HG03159 (cell line): ENCODE measurements at regions not wholly inside any gene's neighbourhood (a gene's known extent, or its start where the extent isn't known, plus 50 kb on each side); places are given as distances from the start of the nearest gene placed in this dataset.

Source experiments
- ATAC-seq: cut with Tn5 transposase; IDR thresholded peaks from one replicate; pipeline ENCODE4 v1.9.1; 2021; ENCODE audit warnings: mild to moderate bottlenecking, moderate library complexity; ENCODE audit not compliant: unreplicated experiment

GRCh38 chr4:28518561-28519165 is 1658.0 kb downstream of the STIM2 start:
- ATAC-seq = no peak

GRCh38 chr4:28523681-28524190 is 1663.1 kb downstream of the STIM2 start:
- ATAC-seq = no peak

DNA sequence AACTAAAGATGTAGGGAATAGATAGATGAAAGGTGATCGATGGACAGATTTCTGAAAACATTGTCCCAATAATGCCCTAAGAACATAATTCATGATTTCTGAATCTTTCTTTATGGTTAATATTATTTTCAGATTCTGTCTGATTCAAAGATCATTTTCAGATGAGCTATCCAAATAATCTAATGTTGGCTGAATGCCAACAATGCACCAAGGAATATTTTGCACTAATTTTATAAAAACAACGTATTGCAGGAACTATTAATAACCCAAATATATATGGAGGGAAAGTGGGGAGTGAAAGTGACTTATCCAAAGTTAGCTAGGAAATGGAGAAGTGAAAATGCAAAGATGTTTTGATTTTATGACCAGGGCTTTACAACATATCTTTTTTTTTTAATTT is 1675.5 kb downstream of the STIM2 start:
- no peak for ATAC-seq

GRCh38 chr4:28545986-28546385 is 1685.3 kb downstream of the STIM2 start:
- no peak for ATAC-seq

DNA sequence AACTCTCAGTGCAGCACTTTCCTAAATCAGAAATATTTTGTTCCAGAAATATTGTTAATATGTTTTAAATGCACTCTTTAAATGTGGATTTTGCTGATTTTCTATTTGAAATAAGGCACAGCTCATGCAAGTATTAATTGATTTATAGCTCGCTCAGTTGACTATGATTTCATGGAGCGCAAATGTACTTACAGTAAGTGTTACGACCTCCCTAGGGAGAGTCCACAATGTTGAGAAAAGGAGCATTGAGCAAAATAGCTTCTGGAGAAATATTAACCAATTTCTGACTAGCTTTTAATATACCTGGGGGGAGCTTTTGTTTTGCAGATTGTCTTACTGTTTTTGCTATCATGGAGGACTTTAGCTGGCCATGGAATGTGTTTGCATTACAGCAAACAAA is 1687.5 kb downstream of the STIM2 start:
- no peak for ATAC-seq

DNA sequence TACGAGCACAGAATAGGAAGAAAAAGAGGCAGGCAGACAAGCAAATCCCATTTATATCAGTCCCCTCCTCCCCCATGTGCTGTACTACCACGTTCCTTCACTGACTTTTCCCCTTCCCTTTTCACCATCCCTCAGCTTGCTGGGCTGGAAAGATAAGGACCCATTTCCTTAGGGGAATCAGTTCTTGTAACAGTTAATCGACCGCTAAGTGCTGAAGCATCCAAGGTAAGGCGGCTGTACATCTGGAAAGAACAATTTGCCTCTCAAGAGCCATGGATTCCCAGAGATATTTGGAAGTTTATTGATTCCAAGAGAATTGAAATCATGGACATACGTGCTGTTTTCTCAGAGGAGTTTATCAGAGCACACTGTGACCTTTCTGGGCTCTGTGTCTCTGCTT is 1688.0 kb downstream of the STIM2 start:
- no peak for ATAC-seq

DNA sequence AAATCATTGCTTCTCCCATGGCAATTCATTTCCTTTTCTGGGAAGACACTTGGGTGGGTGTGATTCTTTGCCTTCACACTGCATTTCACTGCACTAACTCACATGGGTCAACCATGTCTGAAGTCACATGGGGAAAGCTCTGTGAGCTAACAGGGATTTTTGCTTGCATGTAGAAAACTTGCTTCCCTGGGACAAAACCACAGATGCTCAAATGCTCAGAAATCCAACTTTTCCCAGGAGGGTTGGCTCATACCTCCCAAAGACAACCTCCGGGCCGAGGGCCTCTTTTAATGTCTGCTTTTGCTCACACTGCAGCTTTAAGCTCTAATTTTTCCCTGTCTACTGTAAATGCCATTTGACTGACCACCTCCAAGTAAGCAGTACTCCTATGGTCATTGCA is 1695.2 kb downstream of the STIM2 start:
- no peak for ATAC-seq

DNA sequence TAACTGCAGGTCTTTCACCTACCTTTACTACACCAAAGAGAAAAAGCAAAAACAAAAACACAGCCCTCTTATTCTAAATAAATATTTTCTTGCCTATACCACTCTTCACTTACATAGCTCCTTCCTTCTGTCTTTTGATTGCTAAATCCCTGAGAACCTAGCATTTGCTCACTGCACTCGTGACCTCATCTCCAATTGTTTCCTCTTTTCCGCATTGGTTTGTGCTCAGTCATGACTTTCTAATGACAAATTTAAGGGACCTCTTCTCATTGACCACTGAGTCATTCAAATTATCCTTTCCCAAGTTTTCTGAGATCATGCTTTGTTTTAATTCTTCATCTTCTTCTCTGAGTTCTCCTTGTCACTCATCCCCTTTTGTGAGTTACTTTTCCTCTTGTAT is 1697.1 kb downstream of the STIM2 start:
- no peak for ATAC-seq

GRCh38 chr4:28558895-28559294 is 1698.3 kb downstream of the STIM2 start:
- ATAC-seq = no peak

DNA sequence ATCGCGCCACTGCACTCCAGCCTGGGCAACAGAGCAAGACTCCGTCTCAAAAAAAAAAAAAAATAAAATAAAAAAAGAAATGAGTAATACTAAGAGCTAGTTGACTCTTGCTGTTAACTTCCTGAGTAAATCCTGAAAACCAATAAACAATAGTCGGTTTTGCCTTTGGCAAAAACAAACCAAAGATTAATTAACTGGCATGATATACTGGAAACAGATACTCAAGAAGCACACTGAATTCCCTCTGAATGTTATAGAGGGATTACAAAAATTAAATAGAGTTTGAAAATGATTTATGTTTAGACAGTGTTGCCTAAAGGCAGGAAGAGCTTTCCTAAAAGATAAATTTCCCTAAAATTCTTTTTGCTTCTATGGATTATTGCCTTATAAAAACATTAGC is 1702.3 kb downstream of the STIM2 start:
- no peak for ATAC-seq

- ATAC-seq = no peak
Observed at GRCh38 chr4:28565396-28565795, 1704.8 kb downstream of the STIM2 start.

DNA sequence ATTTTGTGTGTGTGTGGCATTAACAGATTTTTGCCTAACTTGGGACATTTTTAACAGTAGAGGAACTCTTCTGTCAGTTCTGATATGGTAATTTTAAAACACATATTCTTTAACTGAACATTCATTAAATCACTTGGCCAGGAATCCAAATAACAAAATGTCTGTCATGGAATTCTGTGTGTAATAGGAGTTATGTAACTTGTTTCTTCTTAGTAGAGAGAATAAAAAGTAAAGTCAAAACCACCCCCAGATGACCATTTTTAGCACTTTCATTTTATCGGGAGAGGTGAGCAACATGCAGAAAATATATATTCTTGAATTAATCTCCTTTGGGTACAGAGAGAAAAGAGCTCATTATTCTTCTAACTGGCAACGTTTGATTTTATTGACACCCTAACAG is 1740.3 kb downstream of the STIM2 start:
- no peak for ATAC-seq

- no peak for ATAC-seq
Observed at GRCh38 chr4:28621591-28621990, 1761.0 kb downstream of the STIM2 start.

DNA sequence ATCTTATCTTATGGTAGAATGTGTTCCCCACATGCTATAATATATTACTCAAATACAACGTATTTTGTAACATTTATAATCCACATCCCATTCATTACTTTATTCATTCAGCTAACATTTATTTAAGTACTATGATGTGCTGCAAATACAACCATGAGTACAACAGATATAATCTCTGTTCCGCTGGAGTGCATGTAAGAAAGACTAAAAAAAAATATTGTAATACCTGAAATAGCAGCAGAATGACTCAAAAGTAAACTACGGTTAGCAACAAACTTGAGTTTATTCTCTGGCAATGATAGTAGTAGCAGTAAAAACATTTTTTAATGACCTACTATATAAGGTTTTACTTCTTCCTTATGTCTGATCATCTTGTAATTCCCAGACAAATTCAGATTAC is 1776.3 kb downstream of the STIM2 start:
- ATAC-seq = no peak

GRCh38 chr4:28639747-28640146 is 1779.1 kb downstream of the STIM2 start:
- no peak for ATAC-seq

DNA sequence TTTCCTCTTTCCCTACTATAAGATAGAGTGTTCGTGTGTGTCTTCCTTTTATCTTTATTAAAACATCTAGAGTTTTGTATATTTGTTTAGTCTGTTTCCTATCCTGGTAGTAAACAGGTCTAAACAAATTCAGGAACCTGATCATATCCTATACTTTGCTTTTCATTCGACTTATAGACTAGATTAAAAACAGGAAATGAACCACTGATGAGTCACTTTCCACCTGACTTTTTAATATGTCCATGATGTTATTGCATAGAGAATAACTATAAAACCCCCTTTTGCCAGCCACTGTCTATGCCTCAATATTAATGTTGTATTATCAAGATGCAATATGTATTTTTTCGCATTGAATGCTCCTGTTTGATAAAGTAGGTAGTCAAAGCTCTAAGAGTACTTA is 1794.0 kb downstream of the STIM2 start:
- no peak for ATAC-seq

DNA sequence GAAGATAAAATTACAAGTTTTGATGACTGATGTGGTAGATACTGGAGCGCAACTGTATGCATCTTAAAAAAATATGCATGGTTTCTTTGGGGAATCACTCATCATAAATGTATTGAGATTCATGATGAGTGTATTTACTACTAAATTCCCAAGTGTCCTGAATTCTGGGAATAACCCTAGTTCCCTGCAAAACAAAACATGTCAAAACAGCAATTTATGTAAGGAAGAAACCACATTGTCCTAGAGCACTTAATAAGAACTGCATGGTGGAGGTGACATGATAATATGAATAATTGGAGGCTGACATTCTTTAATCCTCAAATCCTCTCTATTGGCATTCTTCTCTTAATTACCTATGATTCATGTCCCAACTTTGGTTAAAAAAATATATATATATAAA is 1804.7 kb downstream of the STIM2 start:
- ATAC-seq = no peak

GRCh38 chr4:28675582-28675981 is 1814.9 kb downstream of the STIM2 start:
- no peak for ATAC-seq

DNA sequence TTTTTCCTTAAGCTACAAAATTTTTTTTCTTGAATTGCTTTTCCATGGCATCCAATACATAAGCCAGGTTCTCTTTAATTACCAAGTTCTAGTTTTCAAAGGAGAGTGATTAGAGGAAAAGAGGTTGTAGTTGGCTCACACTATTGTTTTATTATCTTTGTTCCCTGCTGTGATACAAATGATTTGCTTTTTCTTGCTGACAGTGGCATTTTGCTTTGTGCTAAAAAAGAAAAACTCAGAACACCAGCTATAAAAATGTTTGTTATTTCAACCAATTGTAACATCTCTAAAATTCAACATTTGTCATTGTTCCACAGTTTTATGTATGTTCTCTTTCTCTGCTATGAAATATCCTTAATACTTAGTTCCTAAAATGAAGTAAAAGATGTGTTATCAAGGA is 1817.2 kb downstream of the STIM2 start:
- ATAC-seq = no peak

- ATAC-seq = no peak
Observed at GRCh38 chr4:28682847-28683246, 1822.2 kb downstream of the STIM2 start.

DNA sequence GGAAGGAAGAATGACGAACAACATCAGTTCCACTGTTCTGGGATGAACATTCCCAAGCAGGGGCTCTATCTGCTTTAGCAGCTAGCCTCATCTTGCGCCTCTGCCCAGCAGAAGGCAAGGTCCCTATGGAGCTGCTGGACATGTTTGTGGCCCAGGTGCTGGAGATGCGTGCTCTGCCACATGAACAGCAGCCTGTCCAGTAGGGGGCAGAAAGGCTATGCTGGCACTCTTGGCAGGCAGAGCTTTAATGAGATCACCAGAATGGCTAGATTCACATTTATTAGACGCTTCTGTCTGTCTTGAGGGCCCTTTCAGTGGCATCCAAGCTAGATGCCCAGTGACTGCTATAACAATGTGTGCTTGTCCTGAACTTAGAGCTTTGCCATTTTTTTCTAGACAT is 1826.0 kb downstream of the STIM2 start:
- no peak for ATAC-seq

GRCh38 chr4:28690890-28691289 is 1830.2 kb downstream of the STIM2 start:
- ATAC-seq = no peak

DNA sequence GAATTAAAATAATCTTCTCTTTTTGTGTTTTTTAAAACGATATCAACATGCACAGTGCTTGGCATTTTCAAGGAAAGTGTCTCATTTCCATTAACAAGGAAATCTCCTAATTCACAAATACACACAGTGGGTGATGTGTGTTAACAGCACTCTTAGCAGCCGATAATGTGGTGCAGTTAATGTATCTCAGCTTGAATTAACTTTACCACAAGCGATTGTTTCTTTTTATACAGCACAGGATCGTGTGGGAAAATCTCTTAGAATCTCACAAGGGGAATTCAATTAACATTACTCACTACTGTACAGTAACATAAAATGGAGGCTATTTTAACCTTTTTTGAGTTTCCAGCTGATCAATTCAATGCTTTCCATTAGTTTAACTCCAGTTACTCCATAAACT is 1841.9 kb downstream of the STIM2 start:
- no peak for ATAC-seq
